ENCODE measurements at regions not wholly inside any gene's neighbourhood (a gene's known extent, or its start where the extent isn't known, plus 50 kb on each side); places are given as distances from the start of the nearest gene placed in this dataset.

DNA sequence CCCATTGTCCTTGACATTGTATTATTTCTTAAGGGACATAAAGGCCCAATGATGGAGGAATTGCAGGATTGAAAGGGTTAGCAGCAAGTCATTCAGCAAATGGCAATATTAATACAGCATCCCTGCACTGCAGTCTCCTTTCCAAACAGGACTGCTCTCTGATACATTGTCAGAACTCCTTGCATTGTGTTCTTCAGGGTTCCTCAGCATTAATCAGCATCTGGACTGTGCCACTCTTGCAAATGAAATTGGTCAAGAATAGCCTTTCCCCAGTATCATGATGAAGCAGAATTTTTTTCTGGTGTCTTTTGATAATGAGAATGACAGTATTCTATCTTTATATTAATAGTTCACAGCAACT, 272.6 kb upstream of the HAND2 start:
- TF ChIP-seq CTCF (conservative IDR thresholded peaks at IDR 0.05; ENCODE audit: low read depth, low read length), result no peak
- H3K4me3 ChIP-seq (ENCODE audit: low read depth, low read length), result no peak overlapping the region
- DNase-seq (ENCODE audit: low read depth), result no peak

DNA sequence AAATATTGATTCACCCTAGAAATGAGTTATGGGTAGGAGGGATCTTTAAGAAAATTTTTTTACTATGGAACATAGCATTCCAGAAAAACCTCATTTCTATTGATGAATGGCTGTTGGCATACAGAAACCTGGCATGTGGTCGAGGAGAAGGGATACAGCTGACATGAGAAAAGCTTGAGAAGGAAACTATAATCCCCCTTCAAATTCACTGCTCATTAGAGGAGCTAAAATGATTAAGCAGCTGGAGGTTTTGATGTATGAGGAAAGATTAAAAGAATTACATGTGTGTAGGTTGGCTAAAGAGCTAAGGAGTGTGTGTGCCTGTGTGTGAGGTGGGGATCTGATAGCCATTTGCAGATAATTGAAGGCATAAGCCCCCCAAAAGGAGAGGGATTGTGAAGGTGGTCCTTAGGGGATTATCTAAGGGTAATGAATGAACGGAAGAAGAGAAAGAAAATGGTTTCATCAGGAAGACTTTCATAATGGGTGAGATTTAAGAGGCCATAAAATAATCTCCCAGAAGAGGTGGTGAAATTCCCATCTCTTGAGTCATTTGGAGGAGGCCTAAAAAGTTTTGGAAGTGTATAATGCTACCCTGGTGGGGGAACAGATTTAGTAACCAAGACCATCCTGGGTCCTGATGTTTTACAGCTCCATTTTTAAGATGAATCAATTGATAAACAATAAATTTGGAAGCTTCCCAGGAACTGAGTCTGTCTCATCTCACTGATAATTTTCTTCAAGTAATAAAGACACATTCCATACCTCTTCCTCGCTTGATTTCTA, 272.0 kb upstream of the HAND2 start:
- H3K4me3 ChIP-seq (ENCODE audit: low read depth, low read length), result no peak overlapping the region
- no peak for DNase-seq (ENCODE audit: low read depth)
- no peak for TF ChIP-seq CTCF (conservative IDR thresholded peaks at IDR 0.05; ENCODE audit: low read depth, low read length)

DNA sequence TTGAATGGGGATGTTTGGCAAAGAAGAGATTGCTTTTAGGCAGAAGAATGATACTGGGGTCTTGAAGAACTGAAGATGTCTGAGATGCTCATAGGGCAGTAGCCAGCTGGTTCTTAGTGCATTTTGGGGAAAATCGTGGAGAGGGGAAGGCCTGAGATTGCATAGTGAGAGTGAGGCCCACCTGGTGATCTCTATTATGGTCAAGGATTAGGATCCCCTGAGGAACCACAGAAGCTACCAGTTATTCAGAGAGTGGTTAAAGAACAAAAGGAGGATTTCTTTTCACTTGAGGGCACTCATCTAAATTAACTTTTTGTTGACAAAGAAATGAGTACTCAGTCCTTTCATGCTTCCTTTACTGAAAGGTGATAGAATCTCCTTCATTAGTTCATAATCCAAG, 271.3 kb upstream of the HAND2 start:
- no peak overlapping the region for H3K4me3 ChIP-seq (ENCODE audit: low read depth, low read length)
- TF ChIP-seq CTCF (conservative IDR thresholded peaks at IDR 0.05; ENCODE audit: low read depth, low read length), result no peak
- DNase-seq (ENCODE audit: low read depth), result no peak

- no peak for TF ChIP-seq CTCF (conservative IDR thresholded peaks at IDR 0.05; ENCODE audit: low read depth, low read length)
- no peak overlapping the region for H3K4me3 ChIP-seq (ENCODE audit: low read depth, low read length)
- no peak for DNase-seq (ENCODE audit: low read depth)
Observed at GRCh38 chr4:173797296-173797695, 267.3 kb upstream of the HAND2 start.

DNA sequence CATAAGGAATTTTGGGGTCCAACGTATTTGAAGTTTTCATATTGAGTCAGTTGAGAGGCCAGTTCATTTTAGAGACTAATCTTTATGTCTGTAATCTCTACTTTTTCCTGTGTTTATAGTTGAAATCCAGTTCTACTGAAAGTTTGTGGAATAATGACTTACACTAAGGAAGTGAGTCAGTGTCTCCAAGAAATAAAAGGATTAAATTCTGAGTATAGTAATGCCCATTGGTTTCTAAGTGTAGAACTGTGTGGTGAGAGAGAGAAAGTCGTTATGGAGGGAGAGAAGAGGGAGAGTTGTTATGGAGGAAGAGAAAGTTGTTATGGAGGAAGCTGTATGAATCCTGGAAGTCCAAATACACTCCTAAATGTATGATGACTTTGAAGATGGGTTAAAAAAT, 264.6 kb upstream of the HAND2 start:
- no peak overlapping the region for H3K4me3 ChIP-seq (ENCODE audit: low read depth, low read length)

GRCh38 chr4:173793937-173794510, 264.0 kb upstream of the HAND2 start:
- TF ChIP-seq CTCF (conservative IDR thresholded peaks at IDR 0.05; ENCODE audit: low read depth, low read length), result no peak
- no peak overlapping the region for H3K4me3 ChIP-seq (ENCODE audit: low read depth, low read length)
- peak; percentile 17 for DNase-seq (ENCODE audit: low read depth)

More for the DNA sequence above, 264.6 kb upstream of the HAND2 start:
- TF ChIP-seq CTCF (conservative IDR thresholded peaks at IDR 0.05; ENCODE audit: low read depth, low read length), result no peak
- peak; percentile 26 for DNase-seq (ENCODE audit: low read depth)

DNA sequence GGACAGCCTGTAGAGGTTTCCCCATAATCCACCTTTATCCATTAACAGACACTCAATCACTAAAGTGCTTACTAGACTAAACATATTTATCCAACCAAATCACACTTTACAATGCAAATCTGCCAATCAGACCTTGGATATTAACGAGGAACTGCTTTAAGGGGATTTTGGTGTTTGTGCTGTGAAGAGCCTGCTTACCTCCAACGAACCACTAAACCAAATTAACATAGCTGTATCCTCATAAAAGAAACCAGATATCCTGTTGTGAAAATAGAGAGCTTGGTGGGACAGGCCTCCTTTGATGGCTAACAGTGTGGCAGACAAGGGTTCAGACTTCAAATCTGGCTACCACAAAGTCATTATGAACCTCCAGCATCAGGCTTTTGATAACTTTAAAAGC, 252.6 kb upstream of the HAND2 start:
- TF ChIP-seq CTCF (conservative IDR thresholded peaks at IDR 0.05; ENCODE audit: low read depth, low read length), result no peak
- H3K4me3 ChIP-seq (ENCODE audit: low read depth, low read length), result no peak overlapping the region
- no peak for DNase-seq (ENCODE audit: low read depth)
